ENCODE measurements at regions not wholly inside any gene's neighbourhood (a gene's known extent, or its start where the extent isn't known, plus 50 kb on each side); places are given as distances from the start of the nearest gene placed in this dataset.

DNA sequence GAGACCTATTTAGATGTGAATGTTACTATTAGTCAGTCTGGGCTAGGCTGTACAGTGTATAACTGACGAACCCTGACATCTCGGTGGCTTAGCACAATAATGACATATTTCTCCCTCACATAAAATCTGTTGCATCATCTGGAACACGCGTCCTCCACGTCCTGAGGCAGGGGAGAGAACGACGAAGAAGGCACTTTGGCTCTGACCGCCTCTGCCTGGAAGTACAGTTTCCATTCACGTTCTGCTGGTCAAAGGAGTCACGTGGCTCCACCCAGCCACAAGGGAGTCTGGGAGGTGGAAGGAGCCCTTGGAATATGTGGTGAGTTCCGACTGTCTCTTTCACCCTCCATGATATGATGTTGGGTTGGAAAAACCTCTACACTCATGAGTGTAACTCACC lies 55.1 kb upstream of the CD82 start:
- intact Hi-C loops (cut with DNase I): no loop called here
- no peak for DNase-seq

DNA sequence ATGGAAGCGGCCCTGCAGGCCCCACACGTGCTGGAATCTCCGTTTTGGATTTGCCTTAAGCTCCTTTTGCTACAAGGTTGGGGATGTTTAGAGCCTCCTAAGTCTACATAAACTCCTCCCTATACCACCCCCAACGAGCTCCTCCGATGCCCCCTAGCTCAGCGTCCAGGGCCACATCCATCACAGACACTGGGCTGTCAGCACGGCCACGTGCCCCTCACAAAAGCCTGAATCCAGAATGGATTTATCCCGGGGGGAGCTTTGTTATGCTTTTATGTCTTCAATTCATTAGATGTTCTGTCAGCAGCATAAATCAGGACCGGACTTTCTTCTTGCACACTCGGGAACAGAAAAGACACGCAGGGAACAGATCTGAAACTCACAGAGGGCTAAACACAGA lies 52.6 kb upstream of the CD82 start:
- DNase-seq: no peak
- intact Hi-C loops (cut with DNase I): no loop called here

DNA sequence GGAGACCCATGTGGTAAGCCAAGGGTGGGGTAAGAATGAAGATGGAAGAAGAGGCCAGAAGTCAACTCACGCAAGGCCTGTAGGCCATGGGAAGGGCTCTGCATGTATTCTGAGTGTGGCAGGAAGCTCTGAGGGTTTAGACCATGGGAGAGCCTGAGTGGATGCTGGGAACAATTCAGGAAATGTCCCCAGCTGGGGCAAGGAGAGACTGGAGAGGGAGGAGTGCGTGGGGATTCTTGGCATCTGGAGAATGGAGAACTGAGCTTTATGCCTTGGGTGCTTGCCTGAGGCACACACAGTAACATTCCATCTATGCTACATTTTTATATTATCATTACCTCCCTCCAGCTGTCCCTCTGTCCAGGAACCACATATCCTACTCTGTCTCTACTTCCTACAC lies 50.4 kb upstream of the CD82 start:
- intact Hi-C loops (cut with DNase I): no loop called here
- no peak for DNase-seq
